WTC11 (cell line): ENCODE measurements at regions not wholly inside any gene's neighbourhood (a gene's known extent, or its start where the extent isn't known, plus 50 kb on each side); places are given as distances from the start of the nearest gene placed in this dataset.

Experiments used
- ATAC-seq: fragments of 200-7000 bp; cut with Tn5 transposase; 2 replicates; pipeline ENCODE4 v1.10.0; 2021; ENCODE audit warnings: mild to moderate bottlenecking, moderate library complexity
- CTCF ChIA-PET: fragments of 300-600 bp; sonication (Branson Sonifier 250); formaldehyde crosslinking; loops from one replicate; lab custom pipeline; 2021; ENCODE audit warnings: antibody characterized with exemption; lab: Charles Lee
- POLR2A ChIA-PET: fragments of 350-600 bp; sonication (Branson Sonifier 250); formaldehyde crosslinking; loops from one replicate; lab custom pipeline; 2021; ENCODE audit warnings: antibody characterized with exemption; lab: Charles Lee
- DNase-seq: peaks from one replicate; pipeline ENCODE4 v3.0.0; 2021; ENCODE audit warnings: low spot score
- H3K27ac Mint-ChIP-seq: 2 replicates; pipeline ENCODE4 v1.8.0; 2021; ENCODE audit warnings: mixed read lengths
- H3K27me3 Mint-ChIP-seq: 2 replicates; pipeline ENCODE4 v1.8.0; 2021; ENCODE audit warnings: low read depth, mild to moderate bottlenecking, moderate library complexity, mixed read lengths
- H3K36me3 Mint-ChIP-seq: 2 replicates; pipeline ENCODE4 v1.8.0; 2021; ENCODE audit warnings: mixed read lengths
- H3K4me1 Mint-ChIP-seq: 2 replicates; pipeline ENCODE4 v1.8.0; 2022; ENCODE audit warnings: mixed read lengths
- H3K4me3 Mint-ChIP-seq: 2 replicates; pipeline ENCODE4 v1.8.0; 2021; ENCODE audit warnings: mild to moderate bottlenecking, moderate library complexity, mixed read lengths
- H3K9me3 Mint-ChIP-seq: 2 replicates; pipeline ENCODE4 v1.8.0; 2021; ENCODE audit warnings: mixed read lengths
- CREB1 ChIP-seq: sonication (generic); formaldehyde crosslinking; IDR thresholded peaks from 2 replicates; pipeline ENCODE4 v1.8.0; 2023; ENCODE audit warnings: mild to moderate bottlenecking, missing genetic modification reagents
- CREM ChIP-seq: sonication (generic); formaldehyde crosslinking; IDR thresholded peaks from 2 replicates; pipeline ENCODE4 v1.8.1; 2022; ENCODE audit warnings: mild to moderate bottlenecking, missing genetic modification reagents, moderate library complexity
- EMX1 ChIP-seq: fragments of 250-450 bp; sonication (Bioruptor Pico); IDR thresholded peaks from 2 replicates; pipeline ENCODE4 v1.8.0; 2021; ENCODE audit warnings: mild to moderate bottlenecking
- FOXP4 ChIP-seq: sonication (generic); formaldehyde crosslinking; IDR thresholded peaks from 2 replicates; pipeline ENCODE4 v1.8.0; 2022; ENCODE audit warnings: mild to moderate bottlenecking, missing genetic modification reagents
- GABPB1 ChIP-seq: sonication (generic); formaldehyde crosslinking; IDR thresholded peaks from 2 replicates; pipeline ENCODE4 v1.8.1; 2023; ENCODE audit warnings: mild to moderate bottlenecking, missing genetic modification reagents
- IRF2 ChIP-seq: sonication (generic); formaldehyde crosslinking; IDR thresholded peaks from 2 replicates; pipeline ENCODE4 v1.8.0; 2022; ENCODE audit warnings: low read depth, missing genetic modification reagents, borderline replicate concordance
- JAZF1 ChIP-seq: fragments of 250-450 bp; sonication (Bioruptor Pico); IDR thresholded peaks from 2 replicates; pipeline ENCODE4 v1.9.0; 2021; ENCODE audit warnings: moderate library complexity, mild to moderate bottlenecking, inconsistent platforms
- NR1H2 ChIP-seq: sonication (generic); formaldehyde crosslinking; IDR thresholded peaks from 2 replicates; pipeline ENCODE4 v1.9.0; 2021; ENCODE audit warnings: mild to moderate bottlenecking, moderate library complexity, missing genetic modification reagents
- RORB ChIP-seq: fragments of 250-450 bp; sonication (Bioruptor Pico); IDR thresholded peaks from 2 replicates; pipeline ENCODE4 v1.9.0; 2021; ENCODE audit warnings: mild to moderate bottlenecking
- SP1 ChIP-seq: sonication (generic); formaldehyde crosslinking; conservative IDR thresholded peaks from 2 replicates; pipeline ENCODE4 v1.8.1; 2022; ENCODE audit warnings: missing genetic modification reagents
- ZNF219 ChIP-seq: sonication (generic); formaldehyde crosslinking; IDR thresholded peaks from 2 replicates; pipeline ENCODE4 v1.8.0; 2023; ENCODE audit warnings: missing genetic modification reagents, mild to moderate bottlenecking, borderline replicate concordance
- ZNF263 ChIP-seq: sonication (generic); formaldehyde crosslinking; IDR thresholded peaks from 2 replicates; pipeline ENCODE4 v1.8.1; 2022; ENCODE audit warnings: low read depth, mild to moderate bottlenecking, moderate library complexity, missing genetic modification reagents
- ZNF317 ChIP-seq: sonication (generic); formaldehyde crosslinking; IDR thresholded peaks from 2 replicates; pipeline ENCODE4 v1.8.1; 2023; ENCODE audit warnings: low read depth, mild to moderate bottlenecking, moderate library complexity, missing genetic modification reagents, borderline replicate concordance
- TF ChIP-seq, protein P1 (sequence below): fragments of 250-450 bp; sonication (Bioruptor Pico); IDR thresholded peaks from 2 replicates; pipeline ENCODE4 v1.9.0; 2021; ENCODE audit warnings: mild to moderate bottlenecking
- TF ChIP-seq, protein P2 (sequence below): sonication (generic); formaldehyde crosslinking; IDR thresholded peaks from 2 replicates; pipeline ENCODE4 v1.8.0; 2023; ENCODE audit warnings: missing genetic modification reagents, mild to moderate bottlenecking, borderline replicate concordance
- TF ChIP-seq, protein P3 (sequence below): sonication (generic); formaldehyde crosslinking; IDR thresholded peaks from 2 replicates; pipeline ENCODE4 v1.8.0; 2022; ENCODE audit warnings: missing genetic modification reagents

GRCh38 chr7:398888-399287 lies 108.9 kb downstream of the FOXL3 start (continued):
- TF ChIP-seq, protein P1, sequence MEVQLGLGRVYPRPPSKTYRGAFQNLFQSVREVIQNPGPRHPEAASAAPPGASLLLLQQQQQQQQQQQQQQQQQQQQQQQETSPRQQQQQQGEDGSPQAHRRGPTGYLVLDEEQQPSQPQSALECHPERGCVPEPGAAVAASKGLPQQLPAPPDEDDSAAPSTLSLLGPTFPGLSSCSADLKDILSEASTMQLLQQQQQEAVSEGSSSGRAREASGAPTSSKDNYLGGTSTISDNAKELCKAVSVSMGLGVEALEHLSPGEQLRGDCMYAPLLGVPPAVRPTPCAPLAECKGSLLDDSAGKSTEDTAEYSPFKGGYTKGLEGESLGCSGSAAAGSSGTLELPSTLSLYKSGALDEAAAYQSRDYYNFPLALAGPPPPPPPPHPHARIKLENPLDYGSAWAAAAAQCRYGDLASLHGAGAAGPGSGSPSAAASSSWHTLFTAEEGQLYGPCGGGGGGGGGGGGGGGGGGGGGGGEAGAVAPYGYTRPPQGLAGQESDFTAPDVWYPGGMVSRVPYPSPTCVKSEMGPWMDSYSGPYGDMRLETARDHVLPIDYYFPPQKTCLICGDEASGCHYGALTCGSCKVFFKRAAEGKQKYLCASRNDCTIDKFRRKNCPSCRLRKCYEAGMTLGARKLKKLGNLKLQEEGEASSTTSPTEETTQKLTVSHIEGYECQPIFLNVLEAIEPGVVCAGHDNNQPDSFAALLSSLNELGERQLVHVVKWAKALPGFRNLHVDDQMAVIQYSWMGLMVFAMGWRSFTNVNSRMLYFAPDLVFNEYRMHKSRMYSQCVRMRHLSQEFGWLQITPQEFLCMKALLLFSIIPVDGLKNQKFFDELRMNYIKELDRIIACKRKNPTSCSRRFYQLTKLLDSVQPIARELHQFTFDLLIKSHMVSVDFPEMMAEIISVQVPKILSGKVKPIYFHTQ (CRISPR knock-in tag) = no peak

- ChIA-PET CTCF (no interaction called here), POLR2A (no interaction called here)
- no peak overlapping the region for H3K27ac Mint-ChIP-seq
- peaks cover 63% of the 10 kb centered on the region for H3K9me3 Mint-ChIP-seq
- peaks cover 26% of the 10 kb centered on the region for H3K27me3 Mint-ChIP-seq
- DNase-seq (no peak), ATAC-seq (no peak)
- TF ChIP-seq IRF2 (CRISPR knock-in tag) (no peak), GABPB1 (CRISPR knock-in tag) (no peak), ZNF263 (no peak), CREB1 (CRISPR knock-in tag) (no peak), NR1H2 (no peak)
- TF ChIP-seq, protein P2, sequence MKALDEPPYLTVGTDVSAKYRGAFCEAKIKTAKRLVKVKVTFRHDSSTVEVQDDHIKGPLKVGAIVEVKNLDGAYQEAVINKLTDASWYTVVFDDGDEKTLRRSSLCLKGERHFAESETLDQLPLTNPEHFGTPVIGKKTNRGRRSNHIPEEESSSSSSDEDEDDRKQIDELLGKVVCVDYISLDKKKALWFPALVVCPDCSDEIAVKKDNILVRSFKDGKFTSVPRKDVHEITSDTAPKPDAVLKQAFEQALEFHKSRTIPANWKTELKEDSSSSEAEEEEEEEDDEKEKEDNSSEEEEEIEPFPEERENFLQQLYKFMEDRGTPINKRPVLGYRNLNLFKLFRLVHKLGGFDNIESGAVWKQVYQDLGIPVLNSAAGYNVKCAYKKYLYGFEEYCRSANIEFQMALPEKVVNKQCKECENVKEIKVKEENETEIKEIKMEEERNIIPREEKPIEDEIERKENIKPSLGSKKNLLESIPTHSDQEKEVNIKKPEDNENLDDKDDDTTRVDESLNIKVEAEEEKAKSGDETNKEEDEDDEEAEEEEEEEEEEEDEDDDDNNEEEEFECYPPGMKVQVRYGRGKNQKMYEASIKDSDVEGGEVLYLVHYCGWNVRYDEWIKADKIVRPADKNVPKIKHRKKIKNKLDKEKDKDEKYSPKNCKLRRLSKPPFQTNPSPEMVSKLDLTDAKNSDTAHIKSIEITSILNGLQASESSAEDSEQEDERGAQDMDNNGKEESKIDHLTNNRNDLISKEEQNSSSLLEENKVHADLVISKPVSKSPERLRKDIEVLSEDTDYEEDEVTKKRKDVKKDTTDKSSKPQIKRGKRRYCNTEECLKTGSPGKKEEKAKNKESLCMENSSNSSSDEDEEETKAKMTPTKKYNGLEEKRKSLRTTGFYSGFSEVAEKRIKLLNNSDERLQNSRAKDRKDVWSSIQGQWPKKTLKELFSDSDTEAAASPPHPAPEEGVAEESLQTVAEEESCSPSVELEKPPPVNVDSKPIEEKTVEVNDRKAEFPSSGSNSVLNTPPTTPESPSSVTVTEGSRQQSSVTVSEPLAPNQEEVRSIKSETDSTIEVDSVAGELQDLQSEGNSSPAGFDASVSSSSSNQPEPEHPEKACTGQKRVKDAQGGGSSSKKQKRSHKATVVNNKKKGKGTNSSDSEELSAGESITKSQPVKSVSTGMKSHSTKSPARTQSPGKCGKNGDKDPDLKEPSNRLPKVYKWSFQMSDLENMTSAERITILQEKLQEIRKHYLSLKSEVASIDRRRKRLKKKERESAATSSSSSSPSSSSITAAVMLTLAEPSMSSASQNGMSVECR = no peak
- no peak overlapping the region for H3K4me3 Mint-ChIP-seq
- peaks cover 2% of the 10 kb centered on the region for H3K4me1 Mint-ChIP-seq
- H3K36me3 Mint-ChIP-seq = peaks cover 38% of the 10 kb centered on the region
Measured at GRCh38 chr7:400901-401485, 111.0 kb downstream of the FOXL3 start.

DNA sequence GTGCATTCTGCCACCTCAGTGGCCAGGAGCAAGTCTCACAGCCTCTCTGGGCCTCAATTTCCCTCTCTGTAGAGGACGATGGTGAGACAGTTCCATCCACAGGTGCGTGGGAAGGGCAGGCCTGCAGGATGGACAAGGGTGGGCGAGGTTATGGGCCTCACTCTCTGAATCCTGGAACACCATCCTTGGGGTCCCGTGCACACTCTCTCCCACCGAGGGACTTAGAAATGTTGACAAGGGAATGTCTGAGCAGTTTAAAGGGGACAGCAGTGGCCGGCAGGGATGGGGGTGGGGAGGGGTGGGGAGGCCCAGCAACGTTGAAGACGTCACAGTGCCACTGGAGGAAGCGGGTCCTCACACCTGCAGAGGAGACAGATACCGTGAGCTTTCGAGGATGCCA lies 111.5 kb downstream of the FOXL3 start:
- ChIA-PET POLR2A (no interaction called here), CTCF (no interaction called here)
- ATAC-seq = no peak
- H3K4me1 Mint-ChIP-seq = peaks cover 6% of the 10 kb centered on the region
- peaks cover 34% of the 10 kb centered on the region for H3K36me3 Mint-ChIP-seq
- no peak for DNase-seq
- no peak for TF ChIP-seq ZNF219
- no peak for TF ChIP-seq CREM
- no peak for TF ChIP-seq ZNF317 (CRISPR knock-in tag)
- TF ChIP-seq EMX1 = no peak
- TF ChIP-seq, protein P3, sequence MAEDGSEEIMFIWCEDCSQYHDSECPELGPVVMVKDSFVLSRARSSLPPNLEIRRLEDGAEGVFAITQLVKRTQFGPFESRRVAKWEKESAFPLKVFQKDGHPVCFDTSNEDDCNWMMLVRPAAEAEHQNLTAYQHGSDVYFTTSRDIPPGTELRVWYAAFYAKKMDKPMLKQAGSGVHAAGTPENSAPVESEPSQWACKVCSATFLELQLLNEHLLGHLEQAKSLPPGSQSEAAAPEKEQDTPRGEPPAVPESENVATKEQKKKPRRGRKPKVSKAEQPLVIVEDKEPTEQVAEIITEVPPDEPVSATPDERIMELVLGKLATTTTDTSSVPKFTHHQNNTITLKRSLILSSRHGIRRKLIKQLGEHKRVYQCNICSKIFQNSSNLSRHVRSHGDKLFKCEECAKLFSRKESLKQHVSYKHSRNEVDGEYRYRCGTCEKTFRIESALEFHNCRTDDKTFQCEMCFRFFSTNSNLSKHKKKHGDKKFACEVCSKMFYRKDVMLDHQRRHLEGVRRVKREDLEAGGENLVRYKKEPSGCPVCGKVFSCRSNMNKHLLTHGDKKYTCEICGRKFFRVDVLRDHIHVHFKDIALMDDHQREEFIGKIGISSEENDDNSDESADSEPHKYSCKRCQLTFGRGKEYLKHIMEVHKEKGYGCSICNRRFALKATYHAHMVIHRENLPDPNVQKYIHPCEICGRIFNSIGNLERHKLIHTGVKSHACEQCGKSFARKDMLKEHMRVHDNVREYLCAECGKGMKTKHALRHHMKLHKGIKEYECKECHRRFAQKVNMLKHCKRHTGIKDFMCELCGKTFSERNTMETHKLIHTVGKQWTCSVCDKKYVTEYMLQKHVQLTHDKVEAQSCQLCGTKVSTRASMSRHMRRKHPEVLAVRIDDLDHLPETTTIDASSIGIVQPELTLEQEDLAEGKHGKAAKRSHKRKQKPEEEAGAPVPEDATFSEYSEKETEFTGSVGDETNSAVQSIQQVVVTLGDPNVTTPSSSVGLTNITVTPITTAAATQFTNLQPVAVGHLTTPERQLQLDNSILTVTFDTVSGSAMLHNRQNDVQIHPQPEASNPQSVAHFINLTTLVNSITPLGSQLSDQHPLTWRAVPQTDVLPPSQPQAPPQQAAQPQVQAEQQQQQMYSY (CRISPR knock-in tag) = no peak
- TF ChIP-seq SP1 (CRISPR knock-in tag) = no peak
- no peak for TF ChIP-seq FOXP4 (CRISPR knock-in tag)
- TF ChIP-seq RORB (CRISPR knock-in tag) = no peak
- no peak for TF ChIP-seq JAZF1 (CRISPR knock-in tag)
- no peak overlapping the region for H3K4me3 Mint-ChIP-seq
- H3K27me3 Mint-ChIP-seq = peaks cover 24% of the 10 kb centered on the region
- H3K9me3 Mint-ChIP-seq = peaks cover 58% of the 10 kb centered on the region
- no peak overlapping the region for H3K27ac Mint-ChIP-seq
